B cell (primary cell): ENCODE measurements at regions not wholly inside any gene's neighbourhood (a gene's known extent, or its start where the extent isn't known, plus 50 kb on each side); places are given as distances from the start of the nearest gene placed in this dataset.

Experiments
- ATAC-seq: fragments of 200-7000 bp; cut with Tn5 transposase; one replicate; pipeline ENCODE4 v1.10.0; 2021; ENCODE audit warnings: low read depth, mild to moderate bottlenecking, moderate number of reproducible peaks, moderate library complexity
- CTCF ChIA-PET: fragments of 350-600 bp; sonication (Branson Sonifier 250); formaldehyde crosslinking; loops from one replicate; lab custom pipeline; 2021; ENCODE audit warnings: antibody characterized with exemption, inconsistent platforms; lab: Charles Lee
- POLR2A ChIA-PET: fragments of 350-600 bp; sonication (Branson Sonifier 250); formaldehyde crosslinking; loops from one replicate; lab custom pipeline; 2021; ENCODE audit warnings: antibody characterized with exemption; lab: Charles Lee
- DNase-seq: peaks from one replicate; pipeline ENCODE4 v3.0.0; 2013
- H2AFZ ChIP-seq: 2 replicates; pipeline ENCODE4 v1.6.1; 2012; ENCODE audit warnings: mild to moderate bottlenecking, low read depth, low read length; ENCODE audit not compliant: insufficient read depth, poor library complexity, severe bottlenecking
- H3K27ac ChIP-seq, 2 donors: 1 replicate in 1 of 2; 2 replicates in 1 of 2; pipeline ENCODE4 v1.5.1; 2012 to 2013; ENCODE audit warnings: low read length in 2 of 2, mild to moderate bottlenecking in 2 of 2, moderate library complexity in 1 of 2
- H3K27me3 ChIP-seq, 4 experiments: fragments of 200-600 bp in 1 of 4; sonication (generic) in 1 of 4; replicated peaks in 1 of 4; 1 replicate in 2 of 4; 2 replicates in 2 of 4; pipeline versions ENCODE4 v1.6.1 to v1.7.0; 2013 to 2016; ENCODE audit warnings: low read length in 3 of 4, mild to moderate bottlenecking in 2 of 4, mixed read lengths in 1 of 4, moderate library complexity in 1 of 4; ENCODE audit not compliant: insufficient read depth in 4 of 4, control insufficient read depth in 3 of 4; ENCODE audit errors: control extremely low read depth in 1 of 4
- H3K36me3 ChIP-seq, 2 experiments: replicated peaks in 1 of 2; 1 replicate in 1 of 2; 2 replicates in 1 of 2; pipeline versions ENCODE4 v1.6.1 to v1.7.1; 2013; ENCODE audit warnings: low read length in 1 of 2; ENCODE audit not compliant: insufficient read depth in 2 of 2, control insufficient read depth in 1 of 2; ENCODE audit errors: control extremely low read depth in 1 of 2, extremely low read depth in 1 of 2
- H3K4me1 ChIP-seq, 2 donors: fragments of 200-600 bp in 1 of 2; sonication (generic) in 1 of 2; 1 replicate in 1 of 2; 2 replicates in 1 of 2; pipeline versions ENCODE4 v1.5.1 to v1.6.1; 2013 to 2017; ENCODE audit warnings: low read length in 2 of 2; ENCODE audit not compliant: control insufficient read depth in 2 of 2, insufficient read depth in 2 of 2
- H3K4me2 ChIP-seq: replicated peaks from 2 replicates; pipeline ENCODE3; 2012; ENCODE audit warnings: mild to moderate bottlenecking, low read depth, low read length; ENCODE audit not compliant: poor library complexity, severe bottlenecking
- H3K4me3 ChIP-seq, 5 experiments: fragments of 200-600 bp in 1 of 5; sonication (generic) in 1 of 5; 1 replicate in 3 of 5; 2 replicates in 2 of 5; pipeline versions ENCODE4 v1.5.1 to v1.7.0; 2011 to 2016; ENCODE audit warnings: low read length in 4 of 5, mild to moderate bottlenecking in 4 of 5, low read depth in 2 of 5, control low read depth in 1 of 5, moderate library complexity in 1 of 5; ENCODE audit not compliant: insufficient read depth in 1 of 5; ENCODE audit errors: control extremely low read depth in 1 of 5, extremely low read depth in 1 of 5
- H3K79me2 ChIP-seq: fragments of 200-600 bp; sonication (generic); one replicate; pipeline ENCODE4 v1.6.0; 2016; ENCODE audit warnings: low read length; ENCODE audit not compliant: control insufficient read depth, insufficient read depth
- H3K9ac ChIP-seq: fragments of 200-600 bp; sonication (generic); 2 replicates; pipeline ENCODE4 v1.6.1; 2017; ENCODE audit warnings: mild to moderate bottlenecking, low read length, moderate library complexity
- H3K9me3 ChIP-seq, 3 donors: one replicate each; pipeline versions ENCODE4 v1.6.1 to v1.7.1; 2013; ENCODE audit warnings: low read length in 2 of 3; ENCODE audit not compliant: control insufficient read depth in 2 of 3, insufficient read depth in 1 of 3; ENCODE audit errors: control extremely low read depth in 1 of 3
- H4K20me1 ChIP-seq: 2 replicates; pipeline ENCODE4 v1.6.0; 2012; ENCODE audit warnings: mild to moderate bottlenecking, low read length; ENCODE audit not compliant: insufficient read depth, control insufficient read depth, poor library complexity, severe bottlenecking
- H3K27ac Mint-ChIP-seq: one replicate; pipeline ENCODE4 v1.8.0; 2021; ENCODE audit warnings: mixed read lengths
- H3K27me3 Mint-ChIP-seq: one replicate; pipeline ENCODE4 v1.8.0; 2021; ENCODE audit warnings: mixed read lengths
- H3K4me1 Mint-ChIP-seq: one replicate; pipeline ENCODE4 v1.8.0; 2021; ENCODE audit warnings: mixed read lengths
- H3K4me3 Mint-ChIP-seq: one replicate; pipeline ENCODE4 v1.8.0; 2021; ENCODE audit warnings: mixed read lengths
- H3K9me3 Mint-ChIP-seq: one replicate; pipeline ENCODE4 v1.8.0; 2022; ENCODE audit warnings: mixed read lengths; ENCODE audit not compliant: insufficient read depth
- EZH2 ChIP-seq: IDR thresholded peaks from 2 replicates; pipeline ENCODE4 v1.6.1; 2012; ENCODE audit warnings: borderline replicate concordance, low read depth, mild to moderate bottlenecking, moderate library complexity, low read length; ENCODE audit not compliant: insufficient read depth, poor library complexity, severe bottlenecking
- WGBS: methylation state at CpG from one replicate; pipeline ENCODE4 v1.1.5; 2013; ENCODE audit warnings: missing lambda C conversion rate; ENCODE audit not compliant: insufficient coverage; 5-methylcytosine and 5-hydroxymethylcytosine counted together
- intact Hi-C: fragments of 100-400 bp; cut with micrococcal nuclease; formaldehyde crosslinking; loops from one replicate; pipeline ENCODE4 v1.10.0; 2022
- TF ChIP-seq, protein P1 (sequence below): fragments of 200-600 bp; IDR thresholded peaks from one replicate; pipeline ENCODE4 v1.8.0; 2022; ENCODE audit warnings: antibody characterized with exemption, mild to moderate bottlenecking

DNA sequence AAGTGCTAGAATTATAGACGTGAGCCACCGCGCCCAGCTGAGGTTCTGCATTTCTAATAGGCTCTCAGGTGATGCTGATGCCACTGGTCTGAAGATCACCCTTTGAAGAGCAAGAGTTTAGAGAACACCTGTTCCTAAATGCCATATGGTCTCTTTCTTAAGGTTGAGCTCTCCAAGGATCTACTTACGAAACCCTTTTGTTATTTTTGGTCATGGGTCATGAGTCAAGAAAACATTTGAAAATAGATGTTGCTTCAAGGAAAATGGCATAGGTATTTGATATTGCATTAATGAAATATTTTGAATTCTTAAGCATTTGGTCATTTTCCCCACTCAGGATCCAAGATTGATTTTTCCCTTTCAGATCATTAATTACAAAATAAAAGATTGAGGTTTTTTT, 74.7 kb upstream of the SOX2 start:
- DNase-seq (no peak), ATAC-seq (no peak)
- TF ChIP-seq EZH2: no peak
- TF ChIP-seq, protein P1, sequence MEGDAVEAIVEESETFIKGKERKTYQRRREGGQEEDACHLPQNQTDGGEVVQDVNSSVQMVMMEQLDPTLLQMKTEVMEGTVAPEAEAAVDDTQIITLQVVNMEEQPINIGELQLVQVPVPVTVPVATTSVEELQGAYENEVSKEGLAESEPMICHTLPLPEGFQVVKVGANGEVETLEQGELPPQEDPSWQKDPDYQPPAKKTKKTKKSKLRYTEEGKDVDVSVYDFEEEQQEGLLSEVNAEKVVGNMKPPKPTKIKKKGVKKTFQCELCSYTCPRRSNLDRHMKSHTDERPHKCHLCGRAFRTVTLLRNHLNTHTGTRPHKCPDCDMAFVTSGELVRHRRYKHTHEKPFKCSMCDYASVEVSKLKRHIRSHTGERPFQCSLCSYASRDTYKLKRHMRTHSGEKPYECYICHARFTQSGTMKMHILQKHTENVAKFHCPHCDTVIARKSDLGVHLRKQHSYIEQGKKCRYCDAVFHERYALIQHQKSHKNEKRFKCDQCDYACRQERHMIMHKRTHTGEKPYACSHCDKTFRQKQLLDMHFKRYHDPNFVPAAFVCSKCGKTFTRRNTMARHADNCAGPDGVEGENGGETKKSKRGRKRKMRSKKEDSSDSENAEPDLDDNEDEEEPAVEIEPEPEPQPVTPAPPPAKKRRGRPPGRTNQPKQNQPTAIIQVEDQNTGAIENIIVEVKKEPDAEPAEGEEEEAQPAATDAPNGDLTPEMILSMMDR: no peak
- no peaks in the 10 kb centered on the region for H3K4me1 Mint-ChIP-seq
- no peaks in the 10 kb centered on the region for H4K20me1 ChIP-seq
- H3K27me3 Mint-ChIP-seq: no peaks in the 10 kb centered on the region
- no peaks in the 10 kb centered on the region for H3K36me3 ChIP-seq
- H3K27ac ChIP-seq: no peak overlapping the region
- H3K27ac Mint-ChIP-seq: no peak overlapping the region
- no peak overlapping the region for H3K4me2 ChIP-seq
- WGBS: 100% methylated on average over 3 of the region's 4 CpGs
- no peak overlapping the region for H3K9ac ChIP-seq
- no peak overlapping the region for H3K4me3 ChIP-seq
- CTCF ChIA-PET: no interaction called here
- H3K9me3 Mint-ChIP-seq: no peaks in the 10 kb centered on the region
- intact Hi-C loops: no loop called here
- POLR2A ChIA-PET: no interaction called here
- no peak overlapping the region for H3K4me3 Mint-ChIP-seq
- H3K79me2 ChIP-seq: no peaks in the 10 kb centered on the region
- H2AFZ ChIP-seq: no peak overlapping the region
- H3K9me3 ChIP-seq: no peaks in the 10 kb centered on the region
- no peaks in the 10 kb centered on the region for H3K27me3 ChIP-seq
- no peaks in the 10 kb centered on the region for H3K4me1 ChIP-seq

GRCh38 chr3:181635141-181635540, 76.6 kb upstream of the SOX2 start:
- Mint-ChIP-seq H3K27me3 (no peaks in the 10 kb centered on the region), H3K27ac (no peak overlapping the region), H3K9me3 (no peaks in the 10 kb centered on the region), H3K4me1 (no peaks in the 10 kb centered on the region), H3K4me3 (no peak overlapping the region)
- no peak for ATAC-seq
- no peaks in the 10 kb centered on the region for H4K20me1 ChIP-seq
- H3K36me3 ChIP-seq: no peaks in the 10 kb centered on the region
- H3K79me2 ChIP-seq: no peaks in the 10 kb centered on the region
- H3K27me3 ChIP-seq: no peaks in the 10 kb centered on the region
- TF ChIP-seq, protein P1: no peak
- no peak for TF ChIP-seq EZH2
- H3K9me3 ChIP-seq: no peaks in the 10 kb centered on the region
- no peak overlapping the region for H3K4me3 ChIP-seq
- no peak overlapping the region for H3K4me2 ChIP-seq
- H3K9ac ChIP-seq: no peak overlapping the region
- intact Hi-C loops: no loop called here
- H3K27ac ChIP-seq: no peak overlapping the region
- no peaks in the 10 kb centered on the region for H3K4me1 ChIP-seq
- ChIA-PET CTCF (no interaction called here), POLR2A (no interaction called here)
- H2AFZ ChIP-seq: no peak overlapping the region
- WGBS: no CpG with 5 or more reads among the region's 4 CpGs
- no peak for DNase-seq
